ENCODE measurements at regions not wholly inside any gene's neighbourhood (a gene's known extent, or its start where the extent isn't known, plus 50 kb on each side); places are given as distances from the start of the nearest gene placed in this dataset.
"Not testable (repeated sequence)": the region's sequence is repeated elsewhere in the genome, so short reads cannot be mapped to it uniquely, and the experiment has no call there.

- TF ChIP-seq PATZ1 (CRISPR knock-in tag; IDR thresholded peaks at IDR 0.05; ENCODE audit: borderline replicate concordance) (no peak), ESRRG (CRISPR knock-in tag; IDR thresholded peaks at IDR 0.05) (no peak), BACH2 (CRISPR knock-in tag; IDR thresholded peaks at IDR 0.05; ENCODE audit: borderline replicate concordance) (no peak), RARB (CRISPR knock-in tag; IDR thresholded peaks at IDR 0.05) (no peak), ZNF70 (CRISPR knock-in tag; IDR thresholded peaks at IDR 0.05) (no peak)
Observed at GRCh38 chr2:16238001-16238761, 297.8 kb downstream of the MYCN start (continued).

GRCh38 chr2:16235747-16236146, 295.4 kb downstream of the MYCN start:
- ATAC-seq, result no peak
- no peak for TF ChIP-seq ESRRG (CRISPR knock-in tag; IDR thresholded peaks at IDR 0.05)
- no peak for TF ChIP-seq POU6F1 (CRISPR knock-in tag; IDR thresholded peaks at IDR 0.05; ENCODE audit: borderline replicate concordance, low read depth)
- TF ChIP-seq CREB5 (CRISPR knock-in tag; IDR thresholded peaks at IDR 0.05; ENCODE audit: low read depth), result no peak
- TF ChIP-seq TOX (CRISPR knock-in tag; IDR thresholded peaks at IDR 0.05; ENCODE audit: borderline replicate concordance), result no peak
- no peak for TF ChIP-seq CSDC2 (CRISPR knock-in tag; IDR thresholded peaks at IDR 0.05)
- TF ChIP-seq TSHZ2 (CRISPR knock-in tag; IDR thresholded peaks at IDR 0.05), result no peak
- TF ChIP-seq BACH2 (CRISPR knock-in tag; IDR thresholded peaks at IDR 0.05; ENCODE audit: borderline replicate concordance), result no peak
- TF ChIP-seq ZNF70 (CRISPR knock-in tag; IDR thresholded peaks at IDR 0.05), result no peak
- no peak for TF ChIP-seq PATZ1 (CRISPR knock-in tag; IDR thresholded peaks at IDR 0.05; ENCODE audit: borderline replicate concordance)
- no peak for TF ChIP-seq OSR1 (CRISPR knock-in tag; IDR thresholded peaks at IDR 0.05)
- no peak for TF ChIP-seq ARNTL (CRISPR knock-in tag; IDR thresholded peaks at IDR 0.05; ENCODE audit: borderline replicate concordance, low read depth)
- no peak for TF ChIP-seq ZNF8 (CRISPR knock-in tag; IDR thresholded peaks at IDR 0.05)
- TF ChIP-seq ZFP30 (CRISPR knock-in tag; IDR thresholded peaks at IDR 0.05), result no peak
- TF ChIP-seq CSRNP3 (CRISPR knock-in tag; IDR thresholded peaks at IDR 0.05), result no peak

- ATAC-seq, result not testable (repeated sequence)
Observed at GRCh38 chr2:16235291-16235690, 294.9 kb downstream of the MYCN start.

- TF ChIP-seq TOX (CRISPR knock-in tag; IDR thresholded peaks at IDR 0.05; ENCODE audit: borderline replicate concordance) (no peak), ZC3H10 (CRISPR knock-in tag; IDR thresholded peaks at IDR 0.05) (no peak)
- no peak for ATAC-seq
Observed at GRCh38 chr2:16228951-16229350, 288.6 kb downstream of the MYCN start.
